ENCODE measurements at regions not wholly inside any gene's neighbourhood (a gene's known extent, or its start where the extent isn't known, plus 50 kb on each side); places are given as distances from the start of the nearest gene placed in this dataset.

GRCh38 chr21:27070861-27071670 lies 104.2 kb upstream of the ADAMTS5 start:
- Histone ChIP-seq H3K9me3 (ENCODE audit: low read depth) (no peaks in the 10 kb centered on the region), H3K79me2 (ENCODE audit: insufficient read depth) (no peaks in the 10 kb centered on the region), H3K9ac (no peak overlapping the region), H3K36me3 (ENCODE audit: low read depth) (no peaks in the 10 kb centered on the region), H4K20me1 (ENCODE audit: insufficient read depth) (no peaks in the 10 kb centered on the region), H3F3A (ENCODE audit: insufficient read depth) (no peaks in the 10 kb centered on the region), H3K9me2 (ENCODE audit: insufficient read depth) (peaks cover 5% of the 10 kb centered on the region; the same call in 1 of the 2 replicates), H3K27me3 (replicated peaks; ENCODE audit: insufficient read depth) (no peaks in the 10 kb centered on the region), H3K4me3 (no peak overlapping the region), H3K4me1 (ENCODE audit: insufficient read depth) (peaks cover 3% of the 10 kb centered on the region), H3K4me2 (ENCODE audit: unreplicated experiment) (no peak overlapping the region), H3K27ac (no peak overlapping the region), H2AFZ (no peak overlapping the region)
- 67% methylated on average over 4 of the region's 4 CpGs for WGBS, 2 experiments (ENCODE audit: low coverage in 1 of 2, low lambda C conversion rate in 2 of 2, missing lambda C conversion rate in 2 of 2)
- no peak for DNase-seq
- in situ Hi-C loops (cut with MboI), result no loop called here
- no peak for TF ChIP-seq EZH2 (IDR thresholded peaks at IDR 0.05; ENCODE audit: insufficient read depth, poor library complexity, severe bottlenecking)
- no peak for TF ChIP-seq EZH2phosphoT487 (IDR thresholded peaks at IDR 0.05; ENCODE audit: insufficient read depth, low read depth)

GRCh38 chr21:27068811-27069210 lies 101.9 kb upstream of the ADAMTS5 start:
- no peak overlapping the region for H3K4me2 ChIP-seq (ENCODE audit: unreplicated experiment)
- no peak overlapping the region for H3K9ac ChIP-seq
- no peak overlapping the region for H3K27ac ChIP-seq
- no peaks in the 10 kb centered on the region for H3K27me3 ChIP-seq (replicated peaks; ENCODE audit: insufficient read depth)
- no peaks in the 10 kb centered on the region for H3F3A ChIP-seq (ENCODE audit: insufficient read depth)
- in situ Hi-C loops (cut with MboI), result no loop called here
- DNase-seq, result no peak
- no peaks in the 10 kb centered on the region for H3K36me3 ChIP-seq (ENCODE audit: low read depth)
- H2AFZ ChIP-seq, result no peak overlapping the region
- H3K9me3 ChIP-seq (ENCODE audit: low read depth), result no peaks in the 10 kb centered on the region
- H4K20me1 ChIP-seq (ENCODE audit: insufficient read depth), result no peaks in the 10 kb centered on the region
- no peaks in the 10 kb centered on the region for H3K79me2 ChIP-seq (ENCODE audit: insufficient read depth)
- H3K4me1 ChIP-seq (ENCODE audit: insufficient read depth), result no peaks in the 10 kb centered on the region
- H3K9me2 ChIP-seq (ENCODE audit: insufficient read depth), result peaks cover 6% of the 10 kb centered on the region; the same call in 1 of the 2 replicates
- H3K4me3 ChIP-seq, result no peak overlapping the region
- TF ChIP-seq EZH2phosphoT487 (IDR thresholded peaks at IDR 0.05; ENCODE audit: insufficient read depth, low read depth) (no peak), EZH2 (IDR thresholded peaks at IDR 0.05; ENCODE audit: insufficient read depth, poor library complexity, severe bottlenecking) (no peak)

DNA sequence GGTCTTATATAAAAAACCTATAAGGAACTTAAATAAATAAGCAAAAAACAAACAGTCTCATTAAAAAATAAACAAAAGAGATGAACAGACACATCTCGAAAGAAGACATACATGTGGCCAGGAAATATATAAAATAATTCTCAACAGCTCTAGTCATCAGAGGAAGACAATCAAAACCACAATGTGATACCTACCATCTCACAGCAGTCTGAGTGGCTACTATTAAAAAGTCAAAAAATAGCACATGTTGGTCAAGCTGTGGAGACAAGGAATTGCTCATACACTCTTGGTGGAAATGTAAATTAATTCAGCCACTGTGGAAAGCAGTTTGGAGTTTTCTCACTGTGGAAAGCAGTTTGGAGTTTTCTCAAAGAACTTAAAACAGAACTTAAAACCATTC lies 100.3 kb upstream of the ADAMTS5 start:
- no peak for DNase-seq
- Histone ChIP-seq H3K4me2 (ENCODE audit: unreplicated experiment) (no peak overlapping the region), H3F3A (ENCODE audit: insufficient read depth) (no peaks in the 10 kb centered on the region), H4K20me1 (ENCODE audit: insufficient read depth) (no peaks in the 10 kb centered on the region), H3K36me3 (ENCODE audit: low read depth) (no peaks in the 10 kb centered on the region), H3K4me1 (ENCODE audit: insufficient read depth) (no peaks in the 10 kb centered on the region), H3K9me2 (ENCODE audit: insufficient read depth) (peaks cover 6% of the 10 kb centered on the region; the same call in 1 of the 2 replicates), H2AFZ (no peak overlapping the region), H3K79me2 (ENCODE audit: insufficient read depth) (no peaks in the 10 kb centered on the region), H3K9me3 (ENCODE audit: low read depth) (no peaks in the 10 kb centered on the region), H3K9ac (no peak overlapping the region), H3K27ac (no peak overlapping the region), H3K4me3 (no peak overlapping the region), H3K27me3 (replicated peaks; ENCODE audit: insufficient read depth) (no peaks in the 10 kb centered on the region)
- in situ Hi-C loops (cut with MboI), result no loop called here
- 79 to 89% methylated on average over 1 of the region's 1 CpG for WGBS, 2 experiments (ENCODE audit: low coverage in 1 of 2, low lambda C conversion rate in 2 of 2, missing lambda C conversion rate in 2 of 2)
- TF ChIP-seq EZH2phosphoT487 (IDR thresholded peaks at IDR 0.05; ENCODE audit: insufficient read depth, low read depth) (no peak), EZH2 (IDR thresholded peaks at IDR 0.05; ENCODE audit: insufficient read depth, poor library complexity, severe bottlenecking) (no peak)

- Histone ChIP-seq H3K4me2 (ENCODE audit: unreplicated experiment) (no peak overlapping the region), H3K27me3 (replicated peaks; ENCODE audit: insufficient read depth) (no peaks in the 10 kb centered on the region), H4K20me1 (ENCODE audit: insufficient read depth) (no peaks in the 10 kb centered on the region), H2AFZ (no peak overlapping the region), H3K9me3 (ENCODE audit: low read depth) (no peaks in the 10 kb centered on the region), H3K27ac (no peak overlapping the region), H3K36me3 (ENCODE audit: low read depth) (no peaks in the 10 kb centered on the region), H3F3A (ENCODE audit: insufficient read depth) (peaks cover 5% of the 10 kb centered on the region; the same call in 1 of the 2 replicates), H3K4me3 (no peak overlapping the region), H3K9me2 (ENCODE audit: insufficient read depth) (peaks cover 6% of the 10 kb centered on the region; the same call in 1 of the 2 replicates), H3K4me1 (ENCODE audit: insufficient read depth) (peaks cover 10% of the 10 kb centered on the region), H3K79me2 (ENCODE audit: insufficient read depth) (no peaks in the 10 kb centered on the region), H3K9ac (no peak overlapping the region)
- no peak for TF ChIP-seq EZH2phosphoT487 (IDR thresholded peaks at IDR 0.05; ENCODE audit: insufficient read depth, low read depth)
- TF ChIP-seq EZH2 (IDR thresholded peaks at IDR 0.05; ENCODE audit: insufficient read depth, poor library complexity, severe bottlenecking), result no peak
- no peak for DNase-seq
- in situ Hi-C loops (cut with MboI), result no loop called here
- 84 to 96% methylated on average over 1 of the region's 1 CpG for WGBS, 2 experiments (ENCODE audit: low coverage in 1 of 2, low lambda C conversion rate in 2 of 2, missing lambda C conversion rate in 2 of 2)
These were observed 95.6 kb upstream of the ADAMTS5 start for GRCh38 chr21:27062443-27062842.

All from GM23248 (cell line).